GM12878 (cell line): ENCODE measurements at regions not wholly inside any gene's neighbourhood (a gene's known extent, or its start where the extent isn't known, plus 50 kb on each side); places are given as distances from the start of the nearest gene placed in this dataset.

Experiments
- ATAC-seq: fragments of 200-7000 bp; cut with Tn5 transposase; 3 replicates; pipeline ENCODE4 v1.9.1; 2020; ENCODE audit warnings: mild to moderate bottlenecking, moderate library complexity
- BruUV-seq: library from RNA; stranded (reverse); fragments of 400-500 nt; replicated peaks from 2 replicates; lab custom pipeline; 2021; lab: Mats Ljungman, UMichigan
- CTCF ChIA-PET: fragments of 300-600 bp; sonication (Branson Sonifier 250); formaldehyde crosslinking; extraction: SDS; loops from one replicate; lab custom pipeline; 2021; ENCODE audit warnings: inconsistent platforms; lab: Yijun Ruan, JAX
- POLR2A ChIA-PET: fragments of 350-600 bp; formaldehyde crosslinking; extraction: SDS; loops from one replicate; lab custom pipeline; 2021; ENCODE audit warnings: inconsistent platforms; lab: Charles Lee
- RAD21 ChIA-PET: fragments of 300-600 bp; sonication (Branson Sonifier 250); formaldehyde crosslinking; loops from one replicate; lab custom pipeline; 2023; ENCODE audit warnings: antibody characterized with exemption; ENCODE audit not compliant: unreplicated experiment; lab: Charles Lee
- SMC1A ChIA-PET: fragments of 300-600 bp; sonication (Branson Sonifier 250); formaldehyde crosslinking; loops from one replicate; lab custom pipeline; 2023; ENCODE audit not compliant: unreplicated experiment, uncharacterized antibody; lab: Charles Lee
- DNase-seq: peaks from one replicate; pipeline ENCODE4 v3.0.0-alpha.2; 2011; ENCODE audit warnings: low read depth, low spot score
- FAIRE-seq: peaks from 3 replicates; lab custom pipeline; 2011; peaks lifted over from hg19 to GRCh38; lab: Jason Lieb, UNC
- H2AFZ ChIP-seq: 2 replicates; pipeline ENCODE4 v1.6.0; 2011; ENCODE audit warnings: low read depth, low read length, control low read depth; ENCODE audit not compliant: control insufficient read depth
- H3K27ac ChIP-seq: 2 replicates; pipeline ENCODE4 v1.5.1; 2011; ENCODE audit warnings: control low read depth; ENCODE audit not compliant: control insufficient read depth, insufficient read depth
- H3K27me3 ChIP-seq, 2 experiments: replicated peaks in 1 of 2; 2 replicates each; pipeline versions ENCODE4 v1.6.0 to v1.6.1; 2011; ENCODE audit warnings: low read length in 1 of 2; ENCODE audit not compliant: control insufficient read depth in 2 of 2, insufficient read depth in 2 of 2
- H3K36me3 ChIP-seq, 2 experiments: 2 replicates each; pipeline ENCODE4 v1.5.1; 2011; ENCODE audit warnings: low read length in 1 of 2; ENCODE audit not compliant: control insufficient read depth in 2 of 2, insufficient read depth in 2 of 2
- H3K4me1 ChIP-seq: 2 replicates; pipeline ENCODE4 v1.6.1; 2011; ENCODE audit warnings: mild to moderate bottlenecking, low read length, moderate library complexity, mixed read lengths; ENCODE audit not compliant: control insufficient read depth, insufficient read depth
- H3K4me2 ChIP-seq: 2 replicates; pipeline ENCODE4 v1.6.0; 2011; ENCODE audit warnings: control low read depth; ENCODE audit not compliant: control insufficient read depth, insufficient read depth
- H3K4me3 ChIP-seq: fragments of 200-600 bp; sonication (generic); 2 replicates; pipeline ENCODE4 v1.5.1; 2016
- H3K79me2 ChIP-seq: 2 replicates; pipeline ENCODE4 v1.6.0; 2011; ENCODE audit warnings: low read length; ENCODE audit not compliant: control insufficient read depth, insufficient read depth
- H3K9ac ChIP-seq: 2 replicates; pipeline ENCODE4 v1.8.0; 2011; ENCODE audit warnings: low read length, control low read depth, mixed read lengths; ENCODE audit not compliant: control insufficient read depth, insufficient read depth
- H3K9me3 ChIP-seq: replicated peaks from 3 replicates; pipeline ENCODE4 v1.5.1; 2011; ENCODE audit warnings: mild to moderate bottlenecking, low read length; ENCODE audit not compliant: control insufficient read depth, insufficient read depth
- H4K20me1 ChIP-seq: 2 replicates; pipeline ENCODE4 v1.6.0; 2011; ENCODE audit not compliant: control insufficient read depth, insufficient read depth
- BACH1 ChIP-seq: fragments of 450-650 bp; IDR thresholded peaks from 2 replicates; pipeline ENCODE4 v1.6.1; 2017; ENCODE audit warnings: mild to moderate bottlenecking, borderline replicate concordance
- ESRRA ChIP-seq: IDR thresholded peaks from 2 replicates; pipeline ENCODE4 v1.6.1; 2012; ENCODE audit warnings: mild to moderate bottlenecking, low read length, improper control_type of control experiment
- KDM1A ChIP-seq: fragments of 200-600 bp; sonication (generic); IDR thresholded peaks from 2 replicates; pipeline ENCODE4 v1.6.1; 2016; ENCODE audit warnings: borderline replicate concordance
- MTA3 ChIP-seq: IDR thresholded peaks from 2 replicates; pipeline ENCODE4 v1.6.1; 2012; ENCODE audit warnings: low read length, inconsistent platforms, borderline replicate concordance
- NFIC ChIP-seq: IDR thresholded peaks from 2 replicates; pipeline ENCODE4 v1.6.1; 2012; ENCODE audit warnings: low read depth, mild to moderate bottlenecking, inconsistent platforms, low read length, moderate library complexity
- NR2C1 ChIP-seq: fragments of 450-650 bp; IDR thresholded peaks from 2 replicates; pipeline ENCODE4 v1.6.1; 2017; ENCODE audit warnings: antibody characterized with exemption, mild to moderate bottlenecking, moderate library complexity
- RCOR1 ChIP-seq: conservative IDR thresholded peaks from 2 replicates; pipeline ENCODE4 v1.6.1; 2012; ENCODE audit warnings: low read depth, low read length, improper control_type of control experiment
- RELA ChIP-seq: fragments of 450-650 bp; IDR thresholded peaks from 2 replicates; pipeline ENCODE4 v1.8.0; 2014; ENCODE audit warnings: borderline replicate concordance; ENCODE audit not compliant: partially characterized antibody
- RFX5 ChIP-seq: IDR thresholded peaks from 2 replicates; pipeline ENCODE4 v1.6.1; 2011; ENCODE audit warnings: low read depth, low read length, improper control_type of control experiment
- SIX5 ChIP-seq: IDR thresholded peaks from 2 replicates; pipeline ENCODE4 v1.6.1; 2011; ENCODE audit warnings: mild to moderate bottlenecking, low read depth, low read length, moderate library complexity; ENCODE audit not compliant: severe bottlenecking
- SP1 ChIP-seq: IDR thresholded peaks from one replicate; pipeline ENCODE4 v1.6.1; 2011; ENCODE audit warnings: low read depth, low read length
- STAT3 ChIP-seq: IDR thresholded peaks from 2 replicates; pipeline ENCODE4 v1.6.1; 2011; ENCODE audit warnings: low read depth, low read length, improper control_type of control experiment
- ZBED1 ChIP-seq: IDR thresholded peaks from 2 replicates; pipeline ENCODE4 v1.6.1; 2016; ENCODE audit warnings: borderline replicate concordance
- WGBS: methylation state at CpG from one replicate; pipeline ENCODE4 v1.1.6; 2016; ENCODE audit warnings: low lambda C conversion rate; ENCODE audit not compliant: insufficient replicate concordance, insufficient coverage; ENCODE audit errors: missing lambda C conversion rate; 5-methylcytosine and 5-hydroxymethylcytosine counted together
- in situ Hi-C: fragments of 300-500 bp; cut with MboI; formaldehyde crosslinking; loops from 9 replicates; pipeline ENCODE4 v1.14.3; 2018; ENCODE audit warnings: mixed read lengths
- intact Hi-C: fragments of 100-400 bp; cut with micrococcal nuclease; formaldehyde crosslinking; loops from one replicate; pipeline ENCODE4 v1.14.2; 2022; ENCODE audit not compliant: unreplicated experiment
- TF ChIP-seq, protein P1 (sequence below), 3 experiments: IDR thresholded peaks in 2 of 3; conservative IDR thresholded peaks in 1 of 3; 2 replicates each; pipeline ENCODE4 v1.5.1; 2011; ENCODE audit warnings: low read depth in 3 of 3, low read length in 3 of 3, mild to moderate bottlenecking in 3 of 3, control low read depth in 2 of 3, moderate library complexity in 2 of 3, inconsistent platforms in 1 of 3, mixed read lengths in 1 of 3; ENCODE audit not compliant: control insufficient read depth in 2 of 3, insufficient read depth in 1 of 3; ENCODE audit errors: extremely low read depth in 1 of 3

GRCh38 chr14:97283426-97283825 lies 486.2 kb downstream of the VRK1 start:
- H3K36me3 ChIP-seq = no peaks in the 10 kb centered on the region
- H3K9me3 ChIP-seq = no peaks in the 10 kb centered on the region
- no peak overlapping the region for H3K27ac ChIP-seq
- H3K9ac ChIP-seq = no peak overlapping the region
- ChIA-PET CTCF (interaction anchor here (0.6 to 1.9 kb wide), 3 partner anchors 18 to 251 kb away, joined by 3 to 4 read pairs (median 4); no protein-coding TSS in a partner anchor), RAD21 (interaction anchor here (0.8 kb wide), 1 partner anchor 14 kb away, joined by 3 read pairs; no protein-coding TSS in a partner anchor), SMC1A (interaction anchor here (0.8 to 1.6 kb wide), 4 partner anchors 9 to 134 kb away, joined by 3 to 4 read pairs (median 3); no protein-coding TSS in a partner anchor), POLR2A (no interaction called here)
- FAIRE-seq = no peak
- no peak for DNase-seq
- no peaks in the 10 kb centered on the region for H4K20me1 ChIP-seq
- 53% methylated on average over 8 of the region's 8 CpGs for WGBS
- ATAC-seq = no peak
- no TSS peak for BruUV-seq
- in situ Hi-C loops = no loop called here
- H2AFZ ChIP-seq = no peak overlapping the region
- H3K27me3 ChIP-seq = no peaks in the 10 kb centered on the region
- no peaks in the 10 kb centered on the region for H3K4me1 ChIP-seq
- no peaks in the 10 kb centered on the region for H3K79me2 ChIP-seq
- no peak overlapping the region for H3K4me3 ChIP-seq
- no peak overlapping the region for H3K4me2 ChIP-seq
- TF ChIP-seq NR2C1 (no peak), BACH1 (no peak), ESRRA (no peak), NFIC (no peak), SP1 (no peak), RELA (no peak), KDM1A (no peak), SIX5 (no peak), STAT3 (no peak), MTA3 (no peak), RCOR1 (no peak), RFX5 (no peak), ZBED1 (no peak)
- TF ChIP-seq, protein P1, sequence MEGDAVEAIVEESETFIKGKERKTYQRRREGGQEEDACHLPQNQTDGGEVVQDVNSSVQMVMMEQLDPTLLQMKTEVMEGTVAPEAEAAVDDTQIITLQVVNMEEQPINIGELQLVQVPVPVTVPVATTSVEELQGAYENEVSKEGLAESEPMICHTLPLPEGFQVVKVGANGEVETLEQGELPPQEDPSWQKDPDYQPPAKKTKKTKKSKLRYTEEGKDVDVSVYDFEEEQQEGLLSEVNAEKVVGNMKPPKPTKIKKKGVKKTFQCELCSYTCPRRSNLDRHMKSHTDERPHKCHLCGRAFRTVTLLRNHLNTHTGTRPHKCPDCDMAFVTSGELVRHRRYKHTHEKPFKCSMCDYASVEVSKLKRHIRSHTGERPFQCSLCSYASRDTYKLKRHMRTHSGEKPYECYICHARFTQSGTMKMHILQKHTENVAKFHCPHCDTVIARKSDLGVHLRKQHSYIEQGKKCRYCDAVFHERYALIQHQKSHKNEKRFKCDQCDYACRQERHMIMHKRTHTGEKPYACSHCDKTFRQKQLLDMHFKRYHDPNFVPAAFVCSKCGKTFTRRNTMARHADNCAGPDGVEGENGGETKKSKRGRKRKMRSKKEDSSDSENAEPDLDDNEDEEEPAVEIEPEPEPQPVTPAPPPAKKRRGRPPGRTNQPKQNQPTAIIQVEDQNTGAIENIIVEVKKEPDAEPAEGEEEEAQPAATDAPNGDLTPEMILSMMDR (IDR thresholded peaks at IDR 0.05 in 2 of 3, conservative IDR thresholded peaks at IDR 0.05 in 1 of 3; ENCODE audit: control insufficient read depth in 2 of 3, extremely low read depth in 1 of 3, insufficient read depth in 1 of 3, low read depth in 3 of 3, low read length in 3 of 3) = no peak
- intact Hi-C loops = no loop called here
